Neural cell (in vitro differentiated cells): ENCODE measurements at regions not wholly inside any gene's neighbourhood (a gene's known extent, or its start where the extent isn't known, plus 50 kb on each side); places are given as distances from the start of the nearest gene placed in this dataset.

Experiments used
- H2AFZ ChIP-seq: fragments of 200-600, 300-800 bp; sonication (generic), shearing (Covaris generic); 2 replicates; pipeline ENCODE4 v1.6.0; 2014; ENCODE audit warnings: low read depth, mild to moderate bottlenecking, antibody characterized with exemption, low read length, moderate library complexity
- H3F3A ChIP-seq: fragments of 200-600 bp; shearing (Covaris generic); 2 replicates; pipeline ENCODE4 v1.6.1; 2016; ENCODE audit warnings: mild to moderate bottlenecking, moderate library complexity, mixed read lengths, antibody characterized with exemption, low read length; ENCODE audit not compliant: insufficient read depth, poor library complexity, severe bottlenecking
- H3K27ac ChIP-seq: fragments of 200-600, 300-800 bp; sonication (generic), shearing (Covaris generic); 2 replicates; pipeline ENCODE4 v1.5.1; 2014; ENCODE audit warnings: mild to moderate bottlenecking, low read length, moderate library complexity
- H3K27me3 ChIP-seq: fragments of 300-800, 200-600 bp; sonication (generic), shearing (Covaris generic); 2 replicates; pipeline ENCODE4 v1.6.0; 2014; ENCODE audit warnings: mild to moderate bottlenecking, low read depth, low read length, moderate library complexity; ENCODE audit not compliant: insufficient read depth
- H3K36me3 ChIP-seq: fragments of 300-800, 200-600 bp; sonication (generic), shearing (Covaris generic); 2 replicates; pipeline ENCODE4 v1.5.1; 2014; ENCODE audit warnings: mild to moderate bottlenecking, antibody characterized with exemption, low read length, moderate library complexity; ENCODE audit not compliant: insufficient read depth
- H3K4me2 ChIP-seq: fragments of 300-800, 200-600 bp; sonication (generic), shearing (Covaris generic); 2 replicates; pipeline ENCODE4 v1.6.0; 2014; ENCODE audit warnings: mild to moderate bottlenecking, low read length
- H3K4me3 ChIP-seq: fragments of 300-800, 200-600 bp; sonication (generic), shearing (Covaris generic); 2 replicates; pipeline ENCODE4 v1.5.1; 2014; ENCODE audit warnings: mild to moderate bottlenecking, low read length, moderate library complexity
- H3K79me2 ChIP-seq: fragments of 200-600 bp; shearing (Covaris generic); replicated peaks from 2 replicates; pipeline ENCODE4 v1.6.0; 2014; ENCODE audit warnings: mild to moderate bottlenecking, low read length, moderate library complexity; ENCODE audit not compliant: insufficient read depth
- H3K9ac ChIP-seq: fragments of 300-800, 200-600 bp; sonication (generic), shearing (Covaris generic); 2 replicates; pipeline ENCODE4 v1.6.1; 2016; ENCODE audit warnings: mild to moderate bottlenecking, low read length, mixed read lengths
- H3K9me2 ChIP-seq: fragments of 200-600 bp; shearing (Covaris generic); 2 replicates; pipeline ENCODE4 v1.6.1; 2016; ENCODE audit warnings: mild to moderate bottlenecking, low read length, mixed read lengths; ENCODE audit not compliant: insufficient read depth
- H3K9me3 ChIP-seq: fragments of 200-600, 300-800 bp; sonication (generic), shearing (Covaris generic); 2 replicates; pipeline ENCODE4 v1.6.1; 2016; ENCODE audit warnings: mild to moderate bottlenecking, mixed run types, low read length, moderate library complexity, mixed read lengths
- H4K20me1 ChIP-seq: fragments of 200-600 bp; shearing (Covaris generic); 2 replicates; pipeline ENCODE4 v1.6.1; 2016; ENCODE audit warnings: mild to moderate bottlenecking, mixed run types; ENCODE audit not compliant: insufficient read depth
- EP300 ChIP-seq: fragments of 450-650 bp; conservative IDR thresholded peaks from 2 replicates; pipeline ENCODE4 v1.6.1; 2014; ENCODE audit warnings: antibody characterized with exemption, mild to moderate bottlenecking, moderate library complexity; ENCODE audit not compliant: poor library complexity, severe bottlenecking
- EZH2 ChIP-seq: fragments of 200-600, 300-800 bp; shearing (Covaris generic), sonication (generic); IDR thresholded peaks from 2 replicates; pipeline ENCODE4 v1.6.1; 2014; ENCODE audit warnings: antibody characterized with exemption, low read length, borderline replicate concordance, mild to moderate bottlenecking; ENCODE audit not compliant: insufficient read depth, poor library complexity, severe bottlenecking
- MXI1 ChIP-seq: fragments of 450-650 bp; conservative IDR thresholded peaks from 2 replicates; pipeline ENCODE4 v1.6.1; 2014; ENCODE audit warnings: antibody characterized with exemption, mild to moderate bottlenecking; ENCODE audit not compliant: poor library complexity, severe bottlenecking
- POLR2AphosphoS5 ChIP-seq: IDR thresholded peaks from 2 replicates; pipeline ENCODE4 v1.6.1; 2012
- RAD21 ChIP-seq: fragments of 450-650 bp; conservative IDR thresholded peaks from 2 replicates; pipeline ENCODE4 v1.6.1; 2014; ENCODE audit warnings: antibody characterized with exemption, mild to moderate bottlenecking, moderate library complexity
- SMC3 ChIP-seq: fragments of 450-650 bp; conservative IDR thresholded peaks from 2 replicates; pipeline ENCODE4 v1.6.1; 2014; ENCODE audit warnings: antibody characterized with exemption, mild to moderate bottlenecking, moderate library complexity; ENCODE audit not compliant: poor library complexity
- TAF1 ChIP-seq: IDR thresholded peaks from 2 replicates; pipeline ENCODE4 v1.6.1; 2012; ENCODE audit warnings: low read depth
- TF ChIP-seq, protein P1 (sequence below): fragments of 450-650 bp; IDR thresholded peaks from 2 replicates; pipeline ENCODE4 v1.5.1; 2014; ENCODE audit warnings: antibody characterized with exemption, mild to moderate bottlenecking, moderate library complexity; ENCODE audit not compliant: poor library complexity, severe bottlenecking
- TF ChIP-seq, protein P2 (sequence below): IDR thresholded peaks from 2 replicates; pipeline ENCODE4 v1.6.1; 2012; ENCODE audit warnings: borderline replicate concordance

DNA sequence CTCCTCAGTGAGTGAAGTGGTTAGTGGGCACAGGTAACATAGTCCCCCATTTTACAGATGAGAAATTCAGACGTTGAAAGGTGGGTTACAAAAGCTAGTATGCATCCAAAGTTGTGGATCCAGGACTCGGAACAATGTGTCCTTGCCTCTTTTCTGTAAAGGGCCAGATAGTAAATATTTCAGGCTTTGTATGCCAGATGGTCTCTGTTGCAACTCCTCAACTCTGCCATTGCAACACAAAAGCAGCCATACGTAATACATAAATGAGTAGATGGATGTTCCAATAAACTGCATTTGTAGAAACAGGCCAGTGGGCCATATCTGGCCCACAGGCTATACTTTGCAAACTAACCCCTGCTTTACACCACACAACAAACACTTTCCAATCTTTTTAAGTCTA is 166.6 kb upstream of the PKDCC start:
- Histone ChIP-seq H3K4me2 (no peak overlapping the region), H4K20me1 (no peaks in the 10 kb centered on the region)

DNA sequence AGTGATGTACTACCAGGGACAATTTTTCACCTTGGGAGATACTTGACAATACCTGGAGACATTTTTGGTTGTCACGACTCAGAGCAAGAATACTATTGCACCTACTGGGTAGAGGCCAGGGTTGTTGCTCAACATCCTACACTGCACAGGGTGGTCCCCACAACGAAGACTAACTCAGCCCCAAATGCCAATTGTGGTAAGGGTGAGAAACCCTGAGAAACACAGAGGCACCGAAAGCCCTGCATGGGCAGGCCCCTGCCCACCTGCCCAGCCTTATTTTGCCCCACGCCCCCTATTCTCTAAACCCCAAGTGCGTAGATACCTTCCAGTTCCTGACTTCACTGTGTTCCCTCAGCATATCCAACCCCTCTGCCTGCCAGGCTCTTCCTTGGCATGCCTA is 163.1 kb upstream of the PKDCC start:
- no peaks in the 10 kb centered on the region for H3K79me2 ChIP-seq
- H4K20me1 ChIP-seq: no peaks in the 10 kb centered on the region
- no peak for TF ChIP-seq EP300
- TF ChIP-seq, protein P1, sequence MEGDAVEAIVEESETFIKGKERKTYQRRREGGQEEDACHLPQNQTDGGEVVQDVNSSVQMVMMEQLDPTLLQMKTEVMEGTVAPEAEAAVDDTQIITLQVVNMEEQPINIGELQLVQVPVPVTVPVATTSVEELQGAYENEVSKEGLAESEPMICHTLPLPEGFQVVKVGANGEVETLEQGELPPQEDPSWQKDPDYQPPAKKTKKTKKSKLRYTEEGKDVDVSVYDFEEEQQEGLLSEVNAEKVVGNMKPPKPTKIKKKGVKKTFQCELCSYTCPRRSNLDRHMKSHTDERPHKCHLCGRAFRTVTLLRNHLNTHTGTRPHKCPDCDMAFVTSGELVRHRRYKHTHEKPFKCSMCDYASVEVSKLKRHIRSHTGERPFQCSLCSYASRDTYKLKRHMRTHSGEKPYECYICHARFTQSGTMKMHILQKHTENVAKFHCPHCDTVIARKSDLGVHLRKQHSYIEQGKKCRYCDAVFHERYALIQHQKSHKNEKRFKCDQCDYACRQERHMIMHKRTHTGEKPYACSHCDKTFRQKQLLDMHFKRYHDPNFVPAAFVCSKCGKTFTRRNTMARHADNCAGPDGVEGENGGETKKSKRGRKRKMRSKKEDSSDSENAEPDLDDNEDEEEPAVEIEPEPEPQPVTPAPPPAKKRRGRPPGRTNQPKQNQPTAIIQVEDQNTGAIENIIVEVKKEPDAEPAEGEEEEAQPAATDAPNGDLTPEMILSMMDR: no peak
- TF ChIP-seq SMC3: no peak
- no peak for TF ChIP-seq EZH2
- no peak for TF ChIP-seq TAF1
- no peak for TF ChIP-seq RAD21
- TF ChIP-seq POLR2AphosphoS5: no peak
- TF ChIP-seq, protein P2, sequence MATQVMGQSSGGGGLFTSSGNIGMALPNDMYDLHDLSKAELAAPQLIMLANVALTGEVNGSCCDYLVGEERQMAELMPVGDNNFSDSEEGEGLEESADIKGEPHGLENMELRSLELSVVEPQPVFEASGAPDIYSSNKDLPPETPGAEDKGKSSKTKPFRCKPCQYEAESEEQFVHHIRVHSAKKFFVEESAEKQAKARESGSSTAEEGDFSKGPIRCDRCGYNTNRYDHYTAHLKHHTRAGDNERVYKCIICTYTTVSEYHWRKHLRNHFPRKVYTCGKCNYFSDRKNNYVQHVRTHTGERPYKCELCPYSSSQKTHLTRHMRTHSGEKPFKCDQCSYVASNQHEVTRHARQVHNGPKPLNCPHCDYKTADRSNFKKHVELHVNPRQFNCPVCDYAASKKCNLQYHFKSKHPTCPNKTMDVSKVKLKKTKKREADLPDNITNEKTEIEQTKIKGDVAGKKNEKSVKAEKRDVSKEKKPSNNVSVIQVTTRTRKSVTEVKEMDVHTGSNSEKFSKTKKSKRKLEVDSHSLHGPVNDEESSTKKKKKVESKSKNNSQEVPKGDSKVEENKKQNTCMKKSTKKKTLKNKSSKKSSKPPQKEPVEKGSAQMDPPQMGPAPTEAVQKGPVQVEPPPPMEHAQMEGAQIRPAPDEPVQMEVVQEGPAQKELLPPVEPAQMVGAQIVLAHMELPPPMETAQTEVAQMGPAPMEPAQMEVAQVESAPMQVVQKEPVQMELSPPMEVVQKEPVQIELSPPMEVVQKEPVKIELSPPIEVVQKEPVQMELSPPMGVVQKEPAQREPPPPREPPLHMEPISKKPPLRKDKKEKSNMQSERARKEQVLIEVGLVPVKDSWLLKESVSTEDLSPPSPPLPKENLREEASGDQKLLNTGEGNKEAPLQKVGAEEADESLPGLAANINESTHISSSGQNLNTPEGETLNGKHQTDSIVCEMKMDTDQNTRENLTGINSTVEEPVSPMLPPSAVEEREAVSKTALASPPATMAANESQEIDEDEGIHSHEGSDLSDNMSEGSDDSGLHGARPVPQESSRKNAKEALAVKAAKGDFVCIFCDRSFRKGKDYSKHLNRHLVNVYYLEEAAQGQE: no peak
- TF ChIP-seq MXI1: no peak
- no peak overlapping the region for H3K4me2 ChIP-seq
- H3K36me3 ChIP-seq: no peaks in the 10 kb centered on the region
- H3K9me2 ChIP-seq: no peaks in the 10 kb centered on the region
- H3F3A ChIP-seq: no peaks in the 10 kb centered on the region
- H2AFZ ChIP-seq: no peak overlapping the region
- H3K9me3 ChIP-seq: no peaks in the 10 kb centered on the region
- H3K9ac ChIP-seq: no peak overlapping the region
- no peak overlapping the region for H3K27ac ChIP-seq
- no peak overlapping the region for H3K4me3 ChIP-seq
- H3K27me3 ChIP-seq: no peaks in the 10 kb centered on the region

More for the DNA sequence above, 166.6 kb upstream of the PKDCC start:
- no peak overlapping the region for H3K4me3 ChIP-seq
- no peaks in the 10 kb centered on the region for H3K9me2 ChIP-seq
- H3K27me3 ChIP-seq: no peaks in the 10 kb centered on the region
- no peaks in the 10 kb centered on the region for H3K9me3 ChIP-seq
- H2AFZ ChIP-seq: no peak overlapping the region
- H3F3A ChIP-seq: no peaks in the 10 kb centered on the region
- TF ChIP-seq MXI1 (no peak), TAF1 (no peak), EZH2 (no peak), RAD21 (no peak), EP300 (no peak), SMC3 (no peak), POLR2AphosphoS5 (no peak)
- TF ChIP-seq, protein P2: no peak
- TF ChIP-seq, protein P1: no peak
- H3K79me2 ChIP-seq: no peaks in the 10 kb centered on the region
- H3K9ac ChIP-seq: no peak overlapping the region
- no peaks in the 10 kb centered on the region for H3K36me3 ChIP-seq
- no peak overlapping the region for H3K27ac ChIP-seq
